ENCODE measurements at regions not wholly inside any gene's neighbourhood (a gene's known extent, or its start where the extent isn't known, plus 50 kb on each side); places are given as distances from the start of the nearest gene placed in this dataset.

DNA sequence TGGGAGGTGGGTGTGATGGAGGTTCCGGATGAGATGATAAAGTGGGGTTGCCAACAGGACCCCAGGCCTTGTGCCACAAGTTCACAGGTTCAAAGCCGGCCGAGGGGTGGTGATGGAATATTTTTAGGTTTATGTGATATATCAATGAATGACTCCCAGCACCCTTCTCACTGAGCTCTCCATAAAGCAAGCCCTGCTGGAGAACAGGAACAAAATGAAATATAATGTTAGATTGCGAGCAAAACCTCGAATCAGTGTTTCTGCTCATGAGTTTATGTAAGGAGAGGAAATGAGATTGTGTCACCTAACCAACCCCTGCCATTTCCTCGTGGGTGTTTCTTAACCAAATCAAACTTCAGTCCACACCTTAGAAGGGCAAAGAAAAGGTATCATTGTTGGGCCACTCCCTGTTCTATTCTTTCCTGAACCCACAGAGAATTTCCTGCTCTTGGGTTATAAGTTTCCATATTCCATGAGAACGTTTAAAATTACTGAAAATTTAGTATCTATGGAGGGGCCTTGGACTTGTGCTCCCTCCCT is 192.2 kb upstream of the EXOC2 start:
- TF ChIP-seq, protein P1, sequence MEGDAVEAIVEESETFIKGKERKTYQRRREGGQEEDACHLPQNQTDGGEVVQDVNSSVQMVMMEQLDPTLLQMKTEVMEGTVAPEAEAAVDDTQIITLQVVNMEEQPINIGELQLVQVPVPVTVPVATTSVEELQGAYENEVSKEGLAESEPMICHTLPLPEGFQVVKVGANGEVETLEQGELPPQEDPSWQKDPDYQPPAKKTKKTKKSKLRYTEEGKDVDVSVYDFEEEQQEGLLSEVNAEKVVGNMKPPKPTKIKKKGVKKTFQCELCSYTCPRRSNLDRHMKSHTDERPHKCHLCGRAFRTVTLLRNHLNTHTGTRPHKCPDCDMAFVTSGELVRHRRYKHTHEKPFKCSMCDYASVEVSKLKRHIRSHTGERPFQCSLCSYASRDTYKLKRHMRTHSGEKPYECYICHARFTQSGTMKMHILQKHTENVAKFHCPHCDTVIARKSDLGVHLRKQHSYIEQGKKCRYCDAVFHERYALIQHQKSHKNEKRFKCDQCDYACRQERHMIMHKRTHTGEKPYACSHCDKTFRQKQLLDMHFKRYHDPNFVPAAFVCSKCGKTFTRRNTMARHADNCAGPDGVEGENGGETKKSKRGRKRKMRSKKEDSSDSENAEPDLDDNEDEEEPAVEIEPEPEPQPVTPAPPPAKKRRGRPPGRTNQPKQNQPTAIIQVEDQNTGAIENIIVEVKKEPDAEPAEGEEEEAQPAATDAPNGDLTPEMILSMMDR (IDR thresholded peaks at IDR 0.05; ENCODE audit: borderline replicate concordance, extremely low read depth, low read length, poor library complexity, severe bottlenecking) = no peak
- no peak for TF ChIP-seq EZH2 (IDR thresholded peaks at IDR 0.05; ENCODE audit: borderline replicate concordance, low read depth, low read length, severe bottlenecking)

All from DND-41 (cell line).